ENCODE measurements at regions not wholly inside any gene's neighbourhood (a gene's known extent, or its start where the extent isn't known, plus 50 kb on each side); places are given as distances from the start of the nearest gene placed in this dataset.

DNA sequence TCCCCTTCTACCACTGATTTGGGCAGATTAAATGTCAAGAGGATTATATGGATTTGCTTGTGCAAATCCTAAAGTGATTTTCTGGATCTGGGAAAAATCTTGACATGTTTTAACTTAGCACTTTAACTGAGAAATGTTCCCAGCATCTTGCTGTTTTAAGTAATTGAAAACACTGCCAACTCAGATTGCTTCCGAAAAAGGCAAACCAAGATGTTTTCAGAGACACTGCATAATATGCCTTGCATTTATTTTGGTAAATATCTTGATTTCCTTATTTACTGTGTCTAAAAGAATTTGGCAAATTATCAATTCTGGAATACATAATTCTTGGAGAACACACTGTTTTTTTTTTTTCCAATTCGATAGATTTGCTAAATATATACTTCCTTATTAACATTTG is 385.0 kb upstream of the FAM98A start:
- POLR2A ChIA-PET = no interaction called here
- no peak overlapping the region for H3K4me3 ChIP-seq (ENCODE audit: low read depth, low read length)
- TF ChIP-seq, protein P1, sequence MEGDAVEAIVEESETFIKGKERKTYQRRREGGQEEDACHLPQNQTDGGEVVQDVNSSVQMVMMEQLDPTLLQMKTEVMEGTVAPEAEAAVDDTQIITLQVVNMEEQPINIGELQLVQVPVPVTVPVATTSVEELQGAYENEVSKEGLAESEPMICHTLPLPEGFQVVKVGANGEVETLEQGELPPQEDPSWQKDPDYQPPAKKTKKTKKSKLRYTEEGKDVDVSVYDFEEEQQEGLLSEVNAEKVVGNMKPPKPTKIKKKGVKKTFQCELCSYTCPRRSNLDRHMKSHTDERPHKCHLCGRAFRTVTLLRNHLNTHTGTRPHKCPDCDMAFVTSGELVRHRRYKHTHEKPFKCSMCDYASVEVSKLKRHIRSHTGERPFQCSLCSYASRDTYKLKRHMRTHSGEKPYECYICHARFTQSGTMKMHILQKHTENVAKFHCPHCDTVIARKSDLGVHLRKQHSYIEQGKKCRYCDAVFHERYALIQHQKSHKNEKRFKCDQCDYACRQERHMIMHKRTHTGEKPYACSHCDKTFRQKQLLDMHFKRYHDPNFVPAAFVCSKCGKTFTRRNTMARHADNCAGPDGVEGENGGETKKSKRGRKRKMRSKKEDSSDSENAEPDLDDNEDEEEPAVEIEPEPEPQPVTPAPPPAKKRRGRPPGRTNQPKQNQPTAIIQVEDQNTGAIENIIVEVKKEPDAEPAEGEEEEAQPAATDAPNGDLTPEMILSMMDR (IDR thresholded peaks at IDR 0.05; ENCODE audit: insufficient read depth, low read length, missing control alignments) = no peak
- DNase-seq (ENCODE audit: low read depth, low spot score) = no peak
- CTCF ChIA-PET = no interaction called here

GRCh38 chr2:33978471-33978870 is 379.4 kb upstream of the FAM98A start:
- POLR2A ChIA-PET = no interaction called here
- no peak for DNase-seq (ENCODE audit: low read depth, low spot score)
- CTCF ChIA-PET = no interaction called here
- H3K4me3 ChIP-seq (ENCODE audit: low read depth, low read length) = no peak overlapping the region
- TF ChIP-seq, protein P1 (IDR thresholded peaks at IDR 0.05; ENCODE audit: insufficient read depth, low read length, missing control alignments) = no peak

DNA sequence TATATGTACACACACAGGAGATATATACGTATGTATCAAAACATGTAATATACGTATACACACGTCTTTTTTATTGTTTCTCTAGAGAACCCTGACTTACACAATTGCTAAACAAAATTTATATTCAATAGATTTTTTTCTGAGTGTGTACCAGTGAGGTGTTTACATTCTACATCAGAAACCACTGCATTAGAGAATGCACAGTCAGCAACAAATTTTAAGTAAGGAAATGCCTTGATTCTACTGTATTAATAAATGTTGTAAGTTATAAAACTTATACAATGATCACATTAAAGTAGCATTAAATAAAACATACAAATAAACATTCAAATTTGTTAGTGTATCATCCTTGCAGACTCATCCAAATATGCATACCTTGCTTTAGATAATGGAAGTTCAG is 376.4 kb upstream of the FAM98A start:
- no peak overlapping the region for H3K4me3 ChIP-seq (ENCODE audit: low read depth, low read length)
- no peak for DNase-seq (ENCODE audit: low read depth, low spot score)
- TF ChIP-seq, protein P1 (IDR thresholded peaks at IDR 0.05; ENCODE audit: insufficient read depth, low read length, missing control alignments) = no peak
- CTCF ChIA-PET = no interaction called here
- POLR2A ChIA-PET = no interaction called here

DNA sequence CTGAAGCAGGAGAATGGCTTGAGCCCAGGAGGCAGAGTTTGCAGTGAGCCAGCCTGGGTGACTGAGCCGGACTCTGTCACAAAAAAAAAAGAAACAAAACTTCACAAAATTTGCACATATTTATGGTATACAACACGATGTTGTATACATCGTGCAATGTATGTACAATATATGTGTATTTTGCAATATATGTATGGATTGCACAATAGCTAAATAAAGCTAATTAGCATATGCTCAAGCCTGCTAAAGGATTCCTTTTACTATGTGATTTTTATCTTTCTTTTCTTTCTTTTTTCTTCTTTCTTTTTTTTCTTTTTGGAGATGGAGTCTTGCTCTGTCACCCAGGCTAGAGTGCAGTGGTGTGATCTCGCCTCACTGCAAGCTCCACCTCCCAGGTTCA is 368.0 kb upstream of the FAM98A start:
- ChIA-PET CTCF (no interaction called here), POLR2A (no interaction called here)
- H3K4me3 ChIP-seq (ENCODE audit: low read depth, low read length) = no peak overlapping the region
- DNase-seq (ENCODE audit: low read depth, low spot score) = no peak
- TF ChIP-seq, protein P1 (IDR thresholded peaks at IDR 0.05; ENCODE audit: insufficient read depth, low read length, missing control alignments) = no peak

DNA sequence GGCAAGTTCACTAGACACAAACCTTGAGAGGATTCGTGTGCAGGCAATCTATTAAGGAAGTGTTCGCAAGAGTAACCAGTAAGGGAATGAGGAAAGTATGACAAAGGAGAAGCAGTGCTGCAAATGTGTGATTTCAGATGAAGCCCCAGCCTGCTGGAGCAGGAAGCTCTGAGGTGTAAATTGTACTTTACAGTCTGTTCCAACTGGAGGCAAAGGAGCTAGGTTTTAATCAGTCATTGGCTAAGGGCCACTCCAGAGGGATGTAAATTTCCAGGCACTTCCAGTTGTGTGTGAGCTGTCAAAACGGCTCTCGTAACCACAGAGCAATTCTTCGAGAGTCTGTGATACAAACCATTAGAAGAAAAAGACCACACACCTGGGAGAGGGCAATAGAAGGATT is 359.5 kb upstream of the FAM98A start:
- CTCF ChIA-PET = no interaction called here
- POLR2A ChIA-PET = no interaction called here
- TF ChIP-seq, protein P1 (IDR thresholded peaks at IDR 0.05; ENCODE audit: insufficient read depth, low read length, missing control alignments) = no peak
- no peak for DNase-seq (ENCODE audit: low read depth, low spot score)
- no peak overlapping the region for H3K4me3 ChIP-seq (ENCODE audit: low read depth, low read length)

DNA sequence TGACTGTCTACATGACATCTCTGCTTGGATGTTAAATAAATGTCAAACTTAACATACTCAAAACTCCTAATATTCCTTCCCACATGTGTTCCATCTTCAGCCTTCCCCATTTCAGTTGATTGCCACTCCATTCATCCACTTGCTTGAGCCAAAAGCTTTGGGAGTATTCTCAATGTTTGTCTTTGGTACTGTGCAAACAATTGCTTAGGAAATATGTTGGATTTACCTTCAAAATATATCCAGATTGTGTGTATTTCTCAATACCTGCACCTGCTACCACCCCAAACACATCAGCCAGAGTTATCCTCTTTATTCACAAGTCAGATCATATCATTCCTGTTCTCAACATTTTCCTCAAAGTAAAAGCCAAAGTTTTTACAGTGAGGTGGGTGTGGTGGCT is 350.3 kb upstream of the FAM98A start:
- ChIA-PET CTCF (no interaction called here), POLR2A (no interaction called here)
- no peak overlapping the region for H3K4me3 ChIP-seq (ENCODE audit: low read depth, low read length)
- TF ChIP-seq, protein P1 (IDR thresholded peaks at IDR 0.05; ENCODE audit: insufficient read depth, low read length, missing control alignments) = no peak
- no peak for DNase-seq (ENCODE audit: low read depth, low spot score)

All from AG04449 (cell line).